ENCODE measurements at regions not wholly inside any gene's neighbourhood (a gene's known extent, or its start where the extent isn't known, plus 50 kb on each side); places are given as distances from the start of the nearest gene placed in this dataset.

DNA sequence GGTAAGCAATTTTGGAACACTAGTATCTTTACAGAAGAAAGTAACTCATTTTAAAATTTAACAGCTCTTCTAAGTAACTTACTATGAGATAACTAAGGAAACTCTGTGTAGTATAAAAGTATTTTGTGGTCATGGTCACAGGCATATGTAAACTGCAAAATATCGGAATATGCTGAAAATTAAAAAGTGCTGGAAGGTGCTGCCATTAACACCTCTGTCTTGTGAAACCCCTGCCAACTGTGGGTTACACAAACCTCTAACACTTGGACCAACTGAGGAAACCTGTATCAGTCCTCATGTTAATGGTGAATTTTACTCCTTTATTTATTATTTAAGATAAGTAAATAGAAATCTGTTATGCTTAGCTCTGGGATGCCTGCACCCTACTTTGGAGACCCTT lies 206.7 kb downstream of the LACC1 start:
- TF ChIP-seq, protein P1, sequence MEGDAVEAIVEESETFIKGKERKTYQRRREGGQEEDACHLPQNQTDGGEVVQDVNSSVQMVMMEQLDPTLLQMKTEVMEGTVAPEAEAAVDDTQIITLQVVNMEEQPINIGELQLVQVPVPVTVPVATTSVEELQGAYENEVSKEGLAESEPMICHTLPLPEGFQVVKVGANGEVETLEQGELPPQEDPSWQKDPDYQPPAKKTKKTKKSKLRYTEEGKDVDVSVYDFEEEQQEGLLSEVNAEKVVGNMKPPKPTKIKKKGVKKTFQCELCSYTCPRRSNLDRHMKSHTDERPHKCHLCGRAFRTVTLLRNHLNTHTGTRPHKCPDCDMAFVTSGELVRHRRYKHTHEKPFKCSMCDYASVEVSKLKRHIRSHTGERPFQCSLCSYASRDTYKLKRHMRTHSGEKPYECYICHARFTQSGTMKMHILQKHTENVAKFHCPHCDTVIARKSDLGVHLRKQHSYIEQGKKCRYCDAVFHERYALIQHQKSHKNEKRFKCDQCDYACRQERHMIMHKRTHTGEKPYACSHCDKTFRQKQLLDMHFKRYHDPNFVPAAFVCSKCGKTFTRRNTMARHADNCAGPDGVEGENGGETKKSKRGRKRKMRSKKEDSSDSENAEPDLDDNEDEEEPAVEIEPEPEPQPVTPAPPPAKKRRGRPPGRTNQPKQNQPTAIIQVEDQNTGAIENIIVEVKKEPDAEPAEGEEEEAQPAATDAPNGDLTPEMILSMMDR (IDR thresholded peaks at IDR 0.05; ENCODE audit: low read depth, low read length): no peak
- no peak overlapping the region for H3K4me3 ChIP-seq (replicated peaks in 1 of 2; ENCODE audit: low read depth in 2 of 2, low read length in 2 of 2)
- no peak for DNase-seq (ENCODE audit: low read depth in 2 of 2)

DNA sequence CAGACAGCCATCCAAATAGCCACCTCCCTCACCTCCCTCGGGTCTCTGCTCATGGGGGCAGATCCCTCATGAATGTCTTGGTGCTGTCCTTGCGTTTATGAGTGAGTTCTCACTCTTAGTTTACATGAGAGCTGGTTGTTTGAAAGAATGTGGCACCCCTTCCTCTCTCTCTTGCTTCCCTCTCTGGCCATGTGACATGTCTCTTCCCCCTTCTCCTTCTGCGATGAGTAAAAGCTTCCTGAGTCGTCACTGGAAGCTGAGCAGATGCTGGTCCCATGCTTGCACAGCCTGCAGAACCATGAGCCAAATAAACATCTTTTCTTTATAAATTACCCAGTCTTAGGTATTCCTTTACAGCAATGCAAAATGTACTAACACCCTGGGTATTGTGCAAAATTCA lies 208.7 kb downstream of the LACC1 start:
- TF ChIP-seq, protein P1 (IDR thresholded peaks at IDR 0.05; ENCODE audit: low read depth, low read length): no peak
- DNase-seq (ENCODE audit: low read depth in 2 of 2): no peak
- H3K4me3 ChIP-seq (replicated peaks in 1 of 2; ENCODE audit: low read depth in 2 of 2, low read length in 2 of 2): no peak overlapping the region

DNA sequence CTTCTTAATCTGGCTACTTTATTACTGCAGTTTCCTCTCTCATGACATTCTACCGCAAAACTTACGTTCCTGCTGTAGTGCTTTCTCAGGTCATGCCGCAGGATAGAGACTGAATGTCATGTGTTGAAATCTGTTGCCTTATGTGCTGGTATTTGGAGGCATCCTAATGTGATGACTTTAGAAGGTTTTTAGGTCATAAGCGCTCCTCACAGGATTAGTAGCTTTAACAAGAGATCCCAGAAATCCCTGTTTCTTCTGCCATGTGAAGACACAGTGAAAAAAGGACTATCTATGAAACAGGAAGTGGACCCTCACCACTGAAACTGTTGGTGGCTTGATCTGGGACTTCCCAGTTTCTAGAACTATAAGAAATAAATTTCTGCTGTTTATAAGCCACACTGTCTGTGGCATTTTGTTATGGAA lies 209.3 kb downstream of the LACC1 start:
- no peak for DNase-seq (ENCODE audit: low read depth in 2 of 2)
- no peak overlapping the region for H3K4me3 ChIP-seq (replicated peaks in 1 of 2; ENCODE audit: low read depth in 2 of 2, low read length in 2 of 2)
- TF ChIP-seq, protein P1 (IDR thresholded peaks at IDR 0.05; ENCODE audit: low read depth, low read length): no peak

DNA sequence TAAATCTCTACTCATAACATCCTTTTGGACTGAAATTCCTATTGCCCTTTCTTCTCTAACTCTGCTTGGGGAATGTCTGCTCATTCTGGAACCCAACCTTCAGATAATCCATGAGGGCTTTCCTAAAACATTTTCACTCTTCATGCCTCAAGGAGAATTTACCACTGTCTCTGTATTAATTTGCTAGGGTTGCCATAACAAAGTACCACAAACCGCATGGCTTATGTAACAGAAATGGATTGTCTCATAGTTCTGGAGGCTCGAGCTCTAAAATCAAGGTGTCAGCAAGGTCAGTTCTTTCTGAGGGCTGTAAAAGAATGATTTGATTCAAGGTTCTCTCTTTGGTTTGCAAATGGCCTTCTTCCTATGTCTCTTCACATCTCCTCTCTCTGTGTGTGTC lies 209.7 kb downstream of the LACC1 start:
- H3K4me3 ChIP-seq (replicated peaks in 1 of 2; ENCODE audit: low read depth in 2 of 2, low read length in 2 of 2): no peak overlapping the region
- no peak for DNase-seq (ENCODE audit: low read depth in 2 of 2)
- TF ChIP-seq, protein P1 (IDR thresholded peaks at IDR 0.05; ENCODE audit: low read depth, low read length): no peak

DNA sequence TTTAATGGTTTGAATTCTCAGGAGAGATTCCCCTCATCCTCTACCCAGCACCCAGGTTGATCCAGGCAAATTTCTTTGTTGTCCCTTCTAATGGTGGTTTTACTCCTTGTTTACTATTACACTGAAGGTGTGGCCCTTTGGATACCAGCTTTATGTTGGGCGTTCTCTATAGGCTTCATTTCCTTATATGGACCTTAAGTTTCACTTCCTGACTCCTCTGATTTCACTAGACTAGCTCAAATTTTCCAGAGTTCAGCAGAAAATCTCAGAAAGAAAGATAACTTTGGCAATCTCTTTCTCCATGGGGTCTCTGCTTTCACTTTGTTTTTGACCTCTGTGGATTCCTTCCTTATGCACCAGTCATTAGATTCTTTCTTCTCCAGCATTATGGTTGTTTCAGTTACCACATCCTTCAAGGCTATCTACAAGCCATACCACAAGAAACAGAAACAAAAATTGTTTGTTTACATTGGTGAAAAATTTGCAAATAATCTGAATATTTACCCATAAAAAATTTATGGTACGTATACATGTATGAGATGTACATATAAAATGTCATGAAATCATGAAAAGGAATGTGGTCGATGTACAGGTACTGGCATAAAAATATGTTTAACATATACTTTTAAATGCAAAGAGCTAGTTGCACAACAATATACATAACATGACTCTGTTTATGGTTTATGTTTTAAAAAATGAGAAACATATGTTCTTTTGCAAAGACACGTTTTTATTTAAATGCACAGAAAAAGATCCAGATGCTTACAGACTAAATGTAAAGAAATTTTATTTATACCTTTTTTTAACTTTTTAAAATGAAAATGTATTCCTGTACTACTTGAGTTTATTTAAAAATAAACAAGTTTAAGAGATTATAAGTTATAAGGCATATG lies 212.6 kb downstream of the LACC1 start:
- H3K4me3 ChIP-seq (replicated peaks in 1 of 2; ENCODE audit: low read depth in 2 of 2, low read length in 2 of 2): no peak overlapping the region
- no peak for DNase-seq (ENCODE audit: low read depth in 2 of 2)
- TF ChIP-seq, protein P1 (IDR thresholded peaks at IDR 0.05; ENCODE audit: low read depth, low read length): no peak

DNA sequence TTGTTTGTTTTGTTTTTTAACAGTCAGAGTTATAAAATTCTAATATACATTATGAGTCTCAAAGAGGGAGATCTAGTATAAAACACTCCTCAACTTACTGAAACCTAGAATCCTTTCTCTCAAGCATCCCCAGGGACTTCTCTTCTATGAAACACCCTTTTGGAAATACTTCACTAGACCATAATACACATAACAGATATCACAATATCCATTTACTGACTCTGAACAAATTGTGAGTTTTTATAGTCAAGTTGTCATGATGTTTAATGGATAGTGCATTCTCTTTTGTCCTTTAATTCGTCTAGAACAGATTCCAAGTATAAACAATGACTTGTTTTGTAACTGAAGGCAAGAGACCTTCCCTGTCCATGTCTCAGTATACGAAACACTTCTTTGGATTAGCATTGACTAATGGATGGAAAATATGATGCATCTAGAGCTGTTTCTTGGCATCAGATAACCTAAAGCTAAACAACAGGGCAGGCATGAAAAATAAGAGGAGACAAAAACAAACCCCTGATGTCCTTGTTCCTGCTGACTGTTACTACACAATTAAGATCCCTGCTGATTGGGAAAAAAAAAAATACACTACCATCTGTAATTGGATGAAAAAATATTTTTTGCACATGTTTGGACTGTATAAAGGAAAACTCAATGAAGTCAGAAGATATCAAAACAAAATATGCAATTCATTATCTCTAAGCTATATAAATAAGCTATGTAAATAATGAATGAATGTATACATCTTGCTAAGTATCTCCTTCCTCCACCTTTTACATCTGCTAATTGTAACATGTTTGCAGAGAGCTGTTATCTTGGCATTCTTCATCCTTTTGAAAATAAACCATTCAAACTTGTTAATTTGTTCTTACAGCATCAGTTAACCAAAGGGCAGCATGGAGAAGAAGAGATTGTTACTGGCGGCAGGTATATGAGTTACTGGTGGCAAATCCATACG lies 214.2 kb downstream of the LACC1 start:
- no peak overlapping the region for H3K4me3 ChIP-seq (replicated peaks in 1 of 2; ENCODE audit: low read depth in 2 of 2, low read length in 2 of 2)
- no peak for DNase-seq (ENCODE audit: low read depth in 2 of 2)
- TF ChIP-seq, protein P1 (IDR thresholded peaks at IDR 0.05; ENCODE audit: low read depth, low read length): no peak

All from cardiac fibroblast (primary cell).